Endothelial cell (in vitro differentiated cells): ENCODE measurements at regions not wholly inside any gene's neighbourhood (a gene's known extent, or its start where the extent isn't known, plus 50 kb on each side); places are given as distances from the start of the nearest gene placed in this dataset.
"Not testable (repeated sequence)": the region's sequence is repeated elsewhere in the genome, so short reads cannot be mapped to it uniquely, and the experiment has no call there.

Source experiments
- DNase-seq: peaks from one replicate; pipeline ENCODE4 v3.0.0; 2021; ENCODE audit warnings: low spot score
- H3K27ac Mint-ChIP-seq: one replicate; pipeline ENCODE4 v1.8.0; 2021; ENCODE audit warnings: mixed read lengths, inconsistent platforms; ENCODE audit not compliant: unreplicated experiment
- H3K27me3 Mint-ChIP-seq: one replicate; pipeline ENCODE4 v1.8.0; 2021; ENCODE audit warnings: mild to moderate bottlenecking, moderate library complexity, mixed read lengths, inconsistent platforms; ENCODE audit not compliant: unreplicated experiment
- H3K36me3 Mint-ChIP-seq: one replicate; pipeline ENCODE4 v1.8.0; 2021; ENCODE audit warnings: mild to moderate bottlenecking, low read depth, mixed read lengths, inconsistent platforms; ENCODE audit not compliant: unreplicated experiment
- H3K4me1 Mint-ChIP-seq: one replicate; pipeline ENCODE4 v1.8.0; 2021; ENCODE audit warnings: mild to moderate bottlenecking, mixed read lengths, inconsistent platforms; ENCODE audit not compliant: unreplicated experiment
- H3K4me3 Mint-ChIP-seq: one replicate; pipeline ENCODE4 v1.8.0; 2021; ENCODE audit warnings: mild to moderate bottlenecking, mixed read lengths, inconsistent platforms; ENCODE audit not compliant: unreplicated experiment
- H3K9me3 Mint-ChIP-seq: one replicate; pipeline ENCODE4 v1.8.0; 2021; ENCODE audit warnings: mixed read lengths, inconsistent platforms; ENCODE audit not compliant: unreplicated experiment
- CTCF ChIP-seq: fragments of 200-600 bp; sonication (generic); IDR thresholded peaks from one replicate; pipeline ENCODE4 v1.5.0; 2021; ENCODE audit warnings: antibody characterized with exemption; ENCODE audit not compliant: unreplicated experiment

DNA sequence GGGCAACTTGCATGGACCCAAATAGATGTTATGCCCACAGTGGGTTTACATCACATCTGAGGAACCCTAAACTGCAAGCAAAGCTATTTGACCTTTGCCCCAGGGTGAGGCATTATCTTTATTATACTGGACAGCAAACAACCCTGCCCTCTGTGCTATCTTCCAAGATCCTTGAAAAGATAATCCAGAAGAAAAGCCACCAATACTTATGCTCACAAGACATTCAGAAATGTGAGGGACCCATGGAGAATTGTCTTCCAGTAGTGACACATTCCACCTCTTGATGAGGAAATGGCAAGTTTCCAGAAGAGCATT, 53.0 kb upstream of the NDUFV2 start:
- no peaks in the 10 kb centered on the region for H3K9me3 Mint-ChIP-seq
- no peaks in the 10 kb centered on the region for H3K4me1 Mint-ChIP-seq
- H3K27ac Mint-ChIP-seq = no peak overlapping the region
- no peak overlapping the region for H3K4me3 Mint-ChIP-seq
- peaks cover 4% of the 10 kb centered on the region for H3K36me3 Mint-ChIP-seq
- DNase-seq = no peak
- TF ChIP-seq CTCF = no peak
- no peaks in the 10 kb centered on the region for H3K27me3 Mint-ChIP-seq

- not testable (repeated sequence) for H3K36me3 Mint-ChIP-seq, H3K27ac Mint-ChIP-seq, H3K4me1 Mint-ChIP-seq, H3K4me3 Mint-ChIP-seq, DNase-seq, H3K9me3 Mint-ChIP-seq, H3K27me3 Mint-ChIP-seq
These were observed 51.7 kb upstream of the NDUFV2 start for GRCh38 chr18:9050628-9051284.
